Ishikawa (cell line): ENCODE measurements at regions not wholly inside any gene's neighbourhood (a gene's known extent, or its start where the extent isn't known, plus 50 kb on each side); places are given as distances from the start of the nearest gene placed in this dataset.

Source experiments
- CEBPB ChIP-seq: IDR thresholded peaks from 2 replicates; pipeline ENCODE4 v1.6.1; 2012
- CREB1 ChIP-seq: IDR thresholded peaks from 2 replicates; pipeline ENCODE4 v1.6.1; 2012; ENCODE audit warnings: low read depth
- EGR1 ChIP-seq: IDR thresholded peaks from 2 replicates; pipeline ENCODE4 v1.6.1; 2012
- EP300 ChIP-seq: IDR thresholded peaks from 2 replicates; pipeline ENCODE4 v1.6.1; 2012; ENCODE audit warnings: borderline replicate concordance
- FOXM1 ChIP-seq: IDR thresholded peaks from 2 replicates; pipeline ENCODE4 v1.6.1; 2012; ENCODE audit warnings: low read depth, borderline replicate concordance
- NFIC ChIP-seq: IDR thresholded peaks from 2 replicates; pipeline ENCODE4 v1.6.1; 2012
- RAD21 ChIP-seq: IDR thresholded peaks from 2 replicates; pipeline ENCODE4 v1.6.1; 2012; ENCODE audit warnings: low read depth
- REST ChIP-seq: IDR thresholded peaks from 2 replicates; pipeline ENCODE4 v1.6.1; 2012; ENCODE audit warnings: low read depth, mild to moderate bottlenecking
- TAF1 ChIP-seq: IDR thresholded peaks from 2 replicates; pipeline ENCODE4 v1.6.1; 2012; ENCODE audit warnings: low read depth, mild to moderate bottlenecking
- TCF12 ChIP-seq: IDR thresholded peaks from 2 replicates; pipeline ENCODE4 v1.6.1; 2012; ENCODE audit warnings: low read depth
- TEAD4 ChIP-seq: IDR thresholded peaks from 2 replicates; pipeline ENCODE4 v1.6.1; 2012
- YY1 ChIP-seq: IDR thresholded peaks from 2 replicates; pipeline ENCODE4 v1.6.1; 2012; ENCODE audit warnings: low read depth
- ZBTB7A ChIP-seq: IDR thresholded peaks from 2 replicates; pipeline ENCODE4 v1.6.1; 2012; ENCODE audit warnings: low read depth
- TF ChIP-seq, protein P1 (sequence below): IDR thresholded peaks from 2 replicates; pipeline ENCODE4 v1.6.1; 2012
- TF ChIP-seq, protein P2 (sequence below): IDR thresholded peaks from 2 replicates; pipeline ENCODE4 v1.6.1; 2012

- TF ChIP-seq, protein P1, sequence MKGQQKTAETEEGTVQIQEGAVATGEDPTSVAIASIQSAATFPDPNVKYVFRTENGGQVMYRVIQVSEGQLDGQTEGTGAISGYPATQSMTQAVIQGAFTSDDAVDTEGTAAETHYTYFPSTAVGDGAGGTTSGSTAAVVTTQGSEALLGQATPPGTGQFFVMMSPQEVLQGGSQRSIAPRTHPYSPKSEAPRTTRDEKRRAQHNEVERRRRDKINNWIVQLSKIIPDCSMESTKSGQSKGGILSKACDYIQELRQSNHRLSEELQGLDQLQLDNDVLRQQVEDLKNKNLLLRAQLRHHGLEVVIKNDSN, result no peak
- TF ChIP-seq EGR1 (no peak), CEBPB (no peak), YY1 (no peak), EP300 (no peak), CREB1 (no peak), NFIC (no peak), FOXM1 (no peak), RAD21 (no peak), TAF1 (no peak), TCF12 (no peak)
- TF ChIP-seq, protein P2, sequence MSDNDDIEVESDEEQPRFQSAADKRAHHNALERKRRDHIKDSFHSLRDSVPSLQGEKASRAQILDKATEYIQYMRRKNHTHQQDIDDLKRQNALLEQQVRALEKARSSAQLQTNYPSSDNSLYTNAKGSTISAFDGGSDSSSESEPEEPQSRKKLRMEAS, result no peak
Measured at GRCh38 chr10:62699148-62699547, 105.4 kb upstream of the ADO start.

- TF ChIP-seq, protein P1, result no peak
- TF ChIP-seq FOXM1, result no peak
- TF ChIP-seq TAF1, result no peak
- TF ChIP-seq YY1, result no peak
- no peak for TF ChIP-seq CREB1
- TF ChIP-seq TCF12, result no peak
- no peak for TF ChIP-seq TEAD4
- TF ChIP-seq, protein P2, result no peak
- no peak for TF ChIP-seq NFIC
- no peak for TF ChIP-seq REST
- TF ChIP-seq RAD21, result no peak
- no peak for TF ChIP-seq ZBTB7A
- no peak for TF ChIP-seq EP300
Measured at GRCh38 chr10:62705789-62706188, 98.7 kb upstream of the ADO start.

DNA sequence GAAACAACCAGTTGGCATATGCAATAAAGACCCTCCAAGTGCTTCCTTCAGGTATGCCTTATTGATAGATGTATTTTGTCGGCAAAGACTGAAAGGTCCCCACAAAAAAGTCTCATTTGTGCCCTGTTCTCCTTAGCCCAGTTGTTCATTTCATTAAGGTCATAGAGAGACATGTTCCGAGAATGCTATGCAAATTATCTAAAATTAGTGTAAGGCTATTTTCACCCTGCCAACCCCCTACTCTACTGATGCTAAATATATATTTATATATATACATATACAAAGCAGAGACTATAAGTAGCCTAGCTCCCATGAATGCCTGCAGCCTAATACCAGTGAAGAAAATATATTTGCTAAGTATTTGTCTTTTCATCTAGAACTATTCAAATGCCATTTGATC is 96.7 kb upstream of the ADO start:
- TF ChIP-seq FOXM1 (no peak), ZBTB7A (no peak), EP300 (no peak), NFIC (no peak), YY1 (no peak), REST (no peak), RAD21 (no peak), CREB1 (no peak), EGR1 (no peak), TAF1 (no peak), TCF12 (no peak)
- TF ChIP-seq, protein P2, result no peak

DNA sequence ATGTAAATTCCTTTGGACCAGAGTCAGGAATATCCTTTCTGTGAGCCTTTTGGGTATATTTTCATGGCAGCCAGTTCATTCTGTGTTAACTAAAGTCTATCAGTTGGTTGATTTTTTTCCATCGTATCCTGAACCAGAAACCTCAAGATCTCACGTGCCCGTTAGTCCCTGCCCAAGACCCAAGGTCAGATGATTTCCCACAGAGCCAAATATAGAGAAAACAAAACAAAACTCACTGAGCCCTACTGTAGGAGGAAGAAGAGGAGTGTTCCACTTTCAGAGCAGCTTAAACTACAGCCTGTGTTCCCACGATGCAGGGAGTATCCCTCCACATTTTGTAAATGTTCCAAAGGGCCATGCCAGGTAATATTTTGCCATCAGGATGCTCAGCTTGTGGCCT is 96.0 kb upstream of the ADO start:
- TF ChIP-seq, protein P1, result no peak
- TF ChIP-seq ZBTB7A (no peak), REST (no peak), TAF1 (no peak), FOXM1 (no peak)
- TF ChIP-seq, protein P2, result no peak
